Ascending aorta (tissue), 2 donors: ENCODE measurements at regions not wholly inside any gene's neighbourhood (a gene's known extent, or its start where the extent isn't known, plus 50 kb on each side); places are given as distances from the start of the nearest gene placed in this dataset.
"Not testable (repeated sequence)": the region's sequence is repeated elsewhere in the genome, so short reads cannot be mapped to it uniquely, and the experiment has no call there.

Experiments
- DNase-seq, 2 donors: peaks; one replicate each; pipeline ENCODE4 v3.0.0-alpha.2; 2019; ENCODE audit warnings: low spot score in 2 of 2
- H3K27ac ChIP-seq, 2 donors: fragments of 200-600 bp; sonication (generic); one replicate each; pipeline ENCODE4 v1.5.1; 2016 to 2017; ENCODE audit warnings: mild to moderate bottlenecking in 1 of 2
- H3K27me3 ChIP-seq: fragments of 200-600 bp; sonication (generic); one replicate; pipeline ENCODE4 v1.5.1; 2017
- H3K36me3 ChIP-seq, 2 donors: fragments of 200-600 bp; sonication (generic); one replicate each; pipeline ENCODE4 v1.5.1; 2016
- H3K4me1 ChIP-seq, 2 donors: fragments of 200-600 bp; sonication (generic); one replicate each; pipeline ENCODE4 v1.5.1; 2016 to 2017; ENCODE audit warnings: mild to moderate bottlenecking in 1 of 2
- H3K4me3 ChIP-seq, 2 donors: fragments of 200-600 bp; sonication (generic); one replicate each; pipeline ENCODE4 v1.5.1; 2016 to 2017; ENCODE audit warnings: mild to moderate bottlenecking in 1 of 2
- H3K9me3 ChIP-seq, 2 donors: fragments of 200-600 bp; sonication (generic); one replicate each; pipeline ENCODE4 v1.5.1; 2016
- CTCF ChIP-seq, 3 experiments: fragments of 200-600 bp in 2 of 3; fragments of 450-650 bp in 1 of 3; sonication (generic) in 2 of 3; IDR thresholded peaks; one replicate each; pipeline ENCODE4 v1.5.1; 2016 to 2019; ENCODE audit warnings: antibody characterized with exemption in 3 of 3, mild to moderate bottlenecking in 1 of 3, moderate library complexity in 1 of 3
- intact Hi-C: fragments of 100-400 bp; cut with DNase I; formaldehyde crosslinking; loops from one replicate; pipeline ENCODE4 v1.15.1; 2023

- TF ChIP-seq CTCF (IDR thresholded peaks at IDR 0.05), result no peak
- DNase-seq, result no peak
- H3K4me1 ChIP-seq, result peaks cover 0 to 4% of the 10 kb centered on the region in 2 donors
- no peak overlapping the region for H3K4me3 ChIP-seq
- H3K27ac ChIP-seq, result no peak overlapping the region
- no peaks in the 10 kb centered on the region for H3K9me3 ChIP-seq
- no peaks in the 10 kb centered on the region for H3K27me3 ChIP-seq
- intact Hi-C loops, result no loop called here
- H3K36me3 ChIP-seq, result no peaks in the 10 kb centered on the region
Measured at GRCh38 chr6:1472643-1473042, 83.3 kb downstream of the FOXF2 start.

GRCh38 chr6:1473166-1473565, 83.8 kb downstream of the FOXF2 start:
- Histone ChIP-seq H3K4me3 (no peak overlapping the region), H3K9me3 (no peaks in the 10 kb centered on the region), H3K27ac (no peak overlapping the region), H3K4me1 (peaks cover 0 to 4% of the 10 kb centered on the region in 2 donors), H3K27me3 (no peaks in the 10 kb centered on the region), H3K36me3 (no peaks in the 10 kb centered on the region)
- no peak for TF ChIP-seq CTCF (IDR thresholded peaks at IDR 0.05)
- intact Hi-C loops, result no loop called here
- no peak for DNase-seq

- no peak for TF ChIP-seq CTCF (IDR thresholded peaks at IDR 0.05)
- intact Hi-C loops, result no loop called here
- no peaks in the 10 kb centered on the region for H3K9me3 ChIP-seq
- DNase-seq, result no peak
- H3K36me3 ChIP-seq, result no peaks in the 10 kb centered on the region
- peaks cover 0 to 4% of the 10 kb centered on the region in 2 donors for H3K4me1 ChIP-seq
- H3K27ac ChIP-seq, result no peak overlapping the region
- no peaks in the 10 kb centered on the region for H3K27me3 ChIP-seq
- H3K4me3 ChIP-seq, result no peak overlapping the region
Measured at GRCh38 chr6:1473598-1473997, 84.2 kb downstream of the FOXF2 start.

- H3K4me1 ChIP-seq, result peaks cover 0 to 4% of the 10 kb centered on the region in 2 donors
- TF ChIP-seq CTCF (IDR thresholded peaks at IDR 0.05), result no peak
- no peaks in the 10 kb centered on the region for H3K36me3 ChIP-seq
- H3K4me3 ChIP-seq, result no peak overlapping the region
- H3K27ac ChIP-seq, result no peak overlapping the region
- intact Hi-C loops, result no loop called here
- H3K27me3 ChIP-seq, result no peaks in the 10 kb centered on the region
- no peak for DNase-seq
- no peaks in the 10 kb centered on the region for H3K9me3 ChIP-seq
Measured at GRCh38 chr6:1474205-1474604, 84.8 kb downstream of the FOXF2 start.

GRCh38 chr6:1475174-1475573, 85.8 kb downstream of the FOXF2 start:
- Histone ChIP-seq H3K36me3 (no peaks in the 10 kb centered on the region), H3K27ac (no peak overlapping the region), H3K4me3 (no peak overlapping the region), H3K27me3 (no peaks in the 10 kb centered on the region), H3K9me3 (no peaks in the 10 kb centered on the region), H3K4me1 (peaks cover 0 to 4% of the 10 kb centered on the region in 2 donors)
- TF ChIP-seq CTCF (IDR thresholded peaks at IDR 0.05), result no peak
- no peak for DNase-seq
- intact Hi-C loops, result no loop called here

GRCh38 chr6:1477432-1478090, 88.2 kb downstream of the FOXF2 start:
- intact Hi-C loops, result no loop called here
- DNase-seq, result no peak
- no peak overlapping the region for H3K27ac ChIP-seq
- H3K4me3 ChIP-seq, result no peak overlapping the region
- H3K27me3 ChIP-seq, result no peaks in the 10 kb centered on the region
- TF ChIP-seq CTCF (IDR thresholded peaks at IDR 0.05), result no peak
- H3K9me3 ChIP-seq, result no peaks in the 10 kb centered on the region
- peaks cover 0 to 4% of the 10 kb centered on the region in 2 donors for H3K4me1 ChIP-seq
- no peaks in the 10 kb centered on the region for H3K36me3 ChIP-seq

GRCh38 chr6:1478163-1478826, 88.9 kb downstream of the FOXF2 start:
- H3K27ac ChIP-seq, H3K4me3 ChIP-seq, H3K9me3 ChIP-seq, H3K36me3 ChIP-seq, DNase-seq, H3K27me3 ChIP-seq, intact Hi-C loops, H3K4me1 ChIP-seq: not testable (repeated sequence)
